Activated B cell treated with CpG ODN at 0.5 μM for 24 hours (primary cell): ENCODE measurements at regions not wholly inside any gene's neighbourhood (a gene's known extent, or its start where the extent isn't known, plus 50 kb on each side); places are given as distances from the start of the nearest gene placed in this dataset.

Experiments used
- ATAC-seq: fragments of 200-7000 bp; cut with Tn5 transposase; one replicate; pipeline ENCODE4 v1.10.0; 2021; ENCODE audit warnings: low read depth, mild to moderate bottlenecking, moderate library complexity
- CTCF ChIA-PET: fragments of 350-600 bp; sonication (Branson Sonifier 250); formaldehyde crosslinking; loops from one replicate; lab custom pipeline; 2021; ENCODE audit warnings: antibody characterized with exemption; lab: Charles Lee
- POLR2A ChIA-PET: fragments of 350-600 bp; sonication (Branson Sonifier 250); formaldehyde crosslinking; loops from one replicate; lab custom pipeline; 2021; ENCODE audit warnings: antibody characterized with exemption; lab: Charles Lee
- DNase-seq: peaks from one replicate; pipeline ENCODE4 v3.0.0; 2022
- H3K27ac Mint-ChIP-seq: one replicate; pipeline ENCODE4 v1.8.0; 2020; ENCODE audit warnings: mixed read lengths
- H3K27me3 Mint-ChIP-seq: one replicate; pipeline ENCODE4 v1.8.0; 2021; ENCODE audit warnings: mixed read lengths
- H3K36me3 Mint-ChIP-seq: one replicate; pipeline ENCODE4 v1.8.0; 2021; ENCODE audit warnings: low read depth, mixed read lengths
- H3K4me1 Mint-ChIP-seq: one replicate; pipeline ENCODE4 v1.8.0; 2021; ENCODE audit warnings: mixed read lengths
- H3K4me3 Mint-ChIP-seq: one replicate; pipeline ENCODE4 v1.8.0; 2020; ENCODE audit warnings: mild to moderate bottlenecking, mixed read lengths
- H3K9me3 Mint-ChIP-seq: one replicate; pipeline ENCODE4 v1.8.0; 2020; ENCODE audit warnings: mixed read lengths
- CTCF ChIP-seq: fragments of 200-600 bp; IDR thresholded peaks from one replicate; pipeline ENCODE4 v1.8.0; 2022; ENCODE audit warnings: antibody characterized with exemption, mild to moderate bottlenecking
- intact Hi-C: fragments of 100-400 bp; cut with micrococcal nuclease; formaldehyde crosslinking; loops from one replicate; pipeline ENCODE4 v1.15.1; 2024

- H3K9me3 Mint-ChIP-seq, result no peaks in the 10 kb centered on the region
- H3K4me1 Mint-ChIP-seq, result no peaks in the 10 kb centered on the region
- no peak overlapping the region for H3K4me3 Mint-ChIP-seq
- ATAC-seq, result no peak
- H3K36me3 Mint-ChIP-seq, result no peaks in the 10 kb centered on the region
- no peak for DNase-seq
- no peak for TF ChIP-seq CTCF
- POLR2A ChIA-PET, result no interaction called here
- intact Hi-C loops, result no loop called here
- CTCF ChIA-PET, result no interaction called here
- H3K27ac Mint-ChIP-seq, result no peak overlapping the region
- H3K27me3 Mint-ChIP-seq, result no peaks in the 10 kb centered on the region
Measured at GRCh38 chr4:110260299-110260698, 61.9 kb upstream of the ELOVL6 start.

GRCh38 chr4:110250023-110250387 is 51.6 kb upstream of the ELOVL6 start:
- Mint-ChIP-seq H3K27me3 (no peaks in the 10 kb centered on the region), H3K4me1 (no peaks in the 10 kb centered on the region), H3K9me3 (no peaks in the 10 kb centered on the region), H3K27ac (no peak overlapping the region), H3K36me3 (no peaks in the 10 kb centered on the region), H3K4me3 (no peak overlapping the region)
- intact Hi-C loops, result no loop called here
- no peak for TF ChIP-seq CTCF
- no peak for DNase-seq
- ChIA-PET CTCF (no interaction called here), POLR2A (no interaction called here)
- no peak for ATAC-seq

GRCh38 chr4:110248831-110249253 is 50.4 kb upstream of the ELOVL6 start:
- Mint-ChIP-seq H3K4me1 (no peaks in the 10 kb centered on the region), H3K36me3 (no peaks in the 10 kb centered on the region), H3K27ac (no peak overlapping the region), H3K4me3 (no peak overlapping the region), H3K9me3 (no peaks in the 10 kb centered on the region), H3K27me3 (no peaks in the 10 kb centered on the region)
- POLR2A ChIA-PET, result no interaction called here
- ATAC-seq (no peak), DNase-seq (no peak)
- CTCF ChIA-PET, result no interaction called here
- no peak for TF ChIP-seq CTCF
- intact Hi-C loops, result no loop called here
